GM21360 (cell line): ENCODE measurements at regions not wholly inside any gene's neighbourhood (a gene's known extent, or its start where the extent isn't known, plus 50 kb on each side); places are given as distances from the start of the nearest gene placed in this dataset.

Experiments
- ATAC-seq: cut with Tn5 transposase; IDR thresholded peaks from one replicate; pipeline ENCODE4 v1.9.1; 2021; ENCODE audit warnings: mild to moderate bottlenecking, moderate library complexity; ENCODE audit not compliant: unreplicated experiment

GRCh38 chr4:57633212-57633859, 523.2 kb upstream of the IGFBP7 start:
- no peak for ATAC-seq

- no peak for ATAC-seq
Measured at GRCh38 chr4:57632564-57632963, 522.4 kb upstream of the IGFBP7 start.

GRCh38 chr4:57631147-57631546, 521.0 kb upstream of the IGFBP7 start:
- no peak for ATAC-seq

- no peak for ATAC-seq
Measured at GRCh38 chr4:57628004-57628403, 517.8 kb upstream of the IGFBP7 start.

- ATAC-seq = no peak
Measured at GRCh38 chr4:57614257-57614932, 504.2 kb upstream of the IGFBP7 start.

DNA sequence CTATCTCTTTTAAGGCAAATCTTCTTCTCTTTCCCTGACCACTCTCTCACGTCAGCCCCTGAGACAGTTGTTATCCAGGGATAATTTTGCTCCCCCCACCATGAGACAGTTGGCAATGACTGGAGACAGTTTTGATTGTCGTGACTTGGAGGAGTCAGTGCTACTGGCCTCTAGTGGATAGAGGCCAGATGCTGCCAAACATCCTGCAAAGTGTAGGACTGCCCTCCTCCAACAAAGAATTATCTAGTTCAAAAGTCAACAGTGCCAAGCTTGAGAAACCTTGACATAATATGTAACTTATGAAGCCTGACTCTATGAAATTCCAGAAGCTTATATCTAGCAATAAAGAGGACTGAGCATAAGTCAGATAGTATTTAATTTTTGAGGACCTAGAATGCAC, 502.1 kb upstream of the IGFBP7 start:
- ATAC-seq = no peak

DNA sequence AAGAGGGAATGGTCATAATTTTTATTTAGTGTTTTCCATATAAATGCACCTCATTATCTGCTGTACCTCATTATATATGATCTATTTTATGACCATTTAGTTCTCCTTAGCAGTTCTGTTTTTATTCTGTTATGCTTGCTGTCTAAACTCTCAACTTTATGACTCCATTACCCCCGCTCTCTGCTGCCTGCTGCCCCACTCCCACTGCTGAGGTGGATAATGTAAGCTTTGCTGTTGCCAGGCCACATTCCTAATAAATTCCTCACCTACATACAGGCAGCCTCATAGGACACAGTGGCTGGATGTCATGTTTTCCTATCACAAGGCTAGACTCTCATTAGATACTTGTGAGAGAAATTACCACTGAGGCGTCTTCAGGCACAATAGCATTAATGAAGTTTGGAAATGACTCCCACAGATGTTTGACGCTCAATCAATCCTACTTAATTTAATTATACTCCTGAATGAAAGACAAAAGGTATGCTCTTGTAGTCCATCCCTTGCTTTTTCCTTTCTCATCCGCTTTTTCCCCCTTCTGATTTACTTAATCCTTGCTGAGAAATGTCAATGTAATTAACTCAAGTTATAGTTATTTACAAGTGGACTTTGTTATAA, 497.5 kb upstream of the IGFBP7 start:
- ATAC-seq = no peak

DNA sequence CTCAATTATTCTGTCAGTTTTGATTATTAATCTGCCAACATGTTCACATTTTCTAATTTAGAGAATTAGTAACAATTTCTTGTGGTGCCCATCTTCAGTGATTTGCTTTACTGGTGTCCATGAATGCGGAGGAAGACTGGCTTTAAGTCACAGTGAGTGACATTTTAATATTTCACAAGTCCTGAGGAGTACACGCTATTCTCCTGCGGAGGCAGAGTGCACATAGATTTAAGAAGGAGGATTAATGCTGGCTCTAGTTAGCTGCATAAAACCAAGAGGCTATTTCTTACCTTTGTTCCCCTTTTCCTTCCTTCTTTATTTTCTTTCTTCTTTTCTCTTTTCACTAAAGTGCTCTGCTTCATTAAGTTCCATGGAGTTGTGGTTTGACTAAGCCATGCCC, 495.2 kb upstream of the IGFBP7 start:
- no peak for ATAC-seq

GRCh38 chr4:57602141-57602540, 492.0 kb upstream of the IGFBP7 start:
- ATAC-seq = no peak

- ATAC-seq = no peak
Measured at GRCh38 chr4:57591073-57591472, 480.9 kb upstream of the IGFBP7 start.

GRCh38 chr4:57588557-57588956, 478.4 kb upstream of the IGFBP7 start:
- ATAC-seq = no peak

GRCh38 chr4:57580710-57581599, 470.8 kb upstream of the IGFBP7 start:
- no peak for ATAC-seq

DNA sequence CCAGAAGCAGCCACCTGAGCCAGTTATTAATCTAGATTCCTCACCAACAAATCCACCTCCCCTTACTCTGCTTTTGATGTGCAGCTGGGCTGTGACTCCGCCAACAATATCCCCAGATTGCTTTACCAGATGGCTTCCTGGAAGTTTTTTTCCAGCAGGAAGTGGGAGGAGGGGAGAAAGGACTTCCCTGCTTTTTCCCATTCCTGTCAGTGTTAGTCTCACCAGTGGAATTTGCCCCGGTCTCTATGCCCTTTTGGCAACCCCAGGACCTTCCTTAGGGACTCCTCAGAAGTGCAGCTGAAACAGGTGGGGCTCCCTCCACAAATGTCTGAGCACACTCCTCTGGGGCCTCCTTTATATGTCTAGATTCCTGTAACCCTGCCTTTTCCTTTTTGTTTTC, 465.2 kb upstream of the IGFBP7 start:
- ATAC-seq = no peak

- ATAC-seq = no peak
Measured at GRCh38 chr4:57554556-57555092, 444.4 kb upstream of the IGFBP7 start.

- no peak for ATAC-seq
Measured at GRCh38 chr4:57553728-57554127, 443.5 kb upstream of the IGFBP7 start.

- no peak for ATAC-seq
Measured at GRCh38 chr4:57550198-57550597, 440.0 kb upstream of the IGFBP7 start.

- no peak for ATAC-seq
Measured at GRCh38 chr4:57548856-57549255, 438.7 kb upstream of the IGFBP7 start.

DNA sequence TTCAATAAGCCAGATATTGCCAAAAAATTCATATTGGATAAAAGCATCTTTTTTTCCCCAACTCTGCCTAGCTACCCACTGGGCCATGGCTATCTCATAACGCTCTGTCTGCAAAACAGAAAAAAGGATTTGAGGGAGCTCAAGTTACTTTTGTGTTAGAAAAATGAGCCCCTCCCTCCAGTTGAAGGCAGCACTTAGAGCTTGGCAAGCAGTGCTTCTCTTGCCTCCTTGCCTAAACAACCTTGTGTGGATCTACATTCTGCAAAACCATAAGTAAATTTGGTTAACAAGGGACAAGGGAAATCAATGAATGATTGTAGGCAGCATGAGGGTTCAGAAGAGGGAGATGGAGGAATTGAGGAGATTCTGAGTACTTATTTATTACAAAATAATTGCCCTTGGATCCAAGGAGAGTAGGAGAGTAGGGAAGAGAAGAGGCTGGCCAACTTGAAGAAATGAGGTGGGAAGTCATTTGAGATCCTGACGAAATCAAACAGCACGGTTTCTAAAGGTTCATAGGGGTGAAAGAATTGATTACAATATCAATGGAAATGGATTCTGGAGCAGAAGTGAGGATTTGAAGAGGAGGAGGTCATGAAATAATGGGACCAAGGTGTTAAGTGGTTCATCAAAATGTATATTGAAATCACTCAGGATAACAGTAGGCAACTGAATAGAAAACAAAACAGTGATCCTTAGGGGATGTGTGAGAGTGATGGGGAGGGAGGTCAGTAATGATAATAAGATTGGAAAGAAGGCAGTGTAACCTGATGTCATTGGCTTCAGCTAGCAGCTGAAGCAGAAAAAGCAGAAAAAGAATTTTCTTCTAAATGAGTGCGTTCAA, 434.8 kb upstream of the IGFBP7 start:
- ATAC-seq = no peak

DNA sequence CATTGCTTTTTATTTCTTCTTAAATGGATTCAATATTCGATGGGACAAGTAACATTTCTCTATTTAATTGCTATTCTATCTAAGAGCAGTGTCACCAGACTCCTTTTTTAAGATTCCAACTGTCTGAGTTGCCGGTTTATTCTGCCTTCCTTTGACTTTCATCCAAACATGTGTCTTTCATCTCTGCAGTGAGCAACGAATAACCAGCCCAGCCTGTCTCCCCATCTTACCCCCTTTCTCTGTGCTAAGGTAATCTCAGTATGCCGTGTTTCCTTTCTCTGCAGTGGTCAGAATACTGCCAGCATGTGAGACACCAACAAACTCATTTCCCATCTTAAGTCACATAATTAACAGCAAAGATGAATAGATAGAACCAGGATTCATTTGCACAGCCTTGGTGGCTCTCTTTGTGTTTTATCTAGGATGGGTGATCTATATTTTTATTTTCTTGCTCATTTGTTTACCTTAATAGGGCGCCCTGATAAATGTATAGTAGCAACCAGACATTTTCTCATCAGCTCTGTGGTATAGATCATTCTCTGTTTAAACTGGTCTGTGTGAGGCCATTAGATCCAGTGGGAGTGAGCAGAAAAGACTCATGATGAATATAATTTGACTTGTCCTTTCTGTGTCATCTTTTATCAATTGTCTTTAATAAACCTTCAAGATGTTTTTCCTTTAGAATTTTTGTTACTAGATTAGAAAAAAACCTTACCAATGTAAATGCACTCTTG, 394.8 kb upstream of the IGFBP7 start:
- no peak for ATAC-seq

DNA sequence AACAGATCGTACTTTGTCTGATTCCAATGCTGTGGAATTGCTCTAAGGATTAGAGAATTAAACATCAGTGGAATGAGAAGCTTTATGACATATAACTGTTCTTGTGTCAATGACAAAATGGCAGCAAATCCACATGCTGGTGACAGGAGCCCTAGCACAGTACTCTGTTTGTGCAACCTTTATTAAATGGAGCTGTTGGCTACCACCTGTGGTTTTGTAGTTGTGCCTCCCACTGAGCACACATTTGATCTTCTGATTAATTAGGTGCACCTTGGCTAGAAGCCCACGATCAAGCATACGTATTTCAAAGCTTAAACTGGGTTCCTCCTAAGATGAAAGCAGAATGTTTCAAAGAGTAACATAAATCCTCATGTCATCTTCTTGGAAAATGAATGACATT, 394.0 kb upstream of the IGFBP7 start:
- no peak for ATAC-seq
